Kidney epithelial cell (primary cell): ENCODE measurements at regions not wholly inside any gene's neighbourhood (a gene's known extent, or its start where the extent isn't known, plus 50 kb on each side); places are given as distances from the start of the nearest gene placed in this dataset.

ENCODE experiments used
- DNase-seq: peaks from one replicate; pipeline ENCODE4 v3.0.0-alpha.2; 2010; ENCODE audit warnings: low read depth
- H3K27me3 ChIP-seq: 2 replicates; pipeline ENCODE4 v1.6.0; 2011; ENCODE audit warnings: low read length; ENCODE audit not compliant: control insufficient read depth, insufficient read depth
- H3K36me3 ChIP-seq: 2 replicates; pipeline ENCODE4 v1.5.1; 2011; ENCODE audit warnings: low read length; ENCODE audit not compliant: control insufficient read depth, insufficient read depth
- H3K4me3 ChIP-seq: 2 replicates; pipeline ENCODE4 v1.5.1; 2011; ENCODE audit warnings: low read depth, mild to moderate bottlenecking, control low read depth, low read length
- TF ChIP-seq, protein P1 (sequence below): IDR thresholded peaks from 2 replicates; pipeline ENCODE4 v1.5.1; 2011; ENCODE audit warnings: mild to moderate bottlenecking, moderate library complexity, low read length, control low read depth, inconsistent platforms; ENCODE audit not compliant: insufficient read depth, poor library complexity, severe bottlenecking

GRCh38 chr18:45119876-45120275 is 439.2 kb downstream of the SETBP1 start:
- H3K4me3 ChIP-seq = no peak overlapping the region
- TF ChIP-seq, protein P1, sequence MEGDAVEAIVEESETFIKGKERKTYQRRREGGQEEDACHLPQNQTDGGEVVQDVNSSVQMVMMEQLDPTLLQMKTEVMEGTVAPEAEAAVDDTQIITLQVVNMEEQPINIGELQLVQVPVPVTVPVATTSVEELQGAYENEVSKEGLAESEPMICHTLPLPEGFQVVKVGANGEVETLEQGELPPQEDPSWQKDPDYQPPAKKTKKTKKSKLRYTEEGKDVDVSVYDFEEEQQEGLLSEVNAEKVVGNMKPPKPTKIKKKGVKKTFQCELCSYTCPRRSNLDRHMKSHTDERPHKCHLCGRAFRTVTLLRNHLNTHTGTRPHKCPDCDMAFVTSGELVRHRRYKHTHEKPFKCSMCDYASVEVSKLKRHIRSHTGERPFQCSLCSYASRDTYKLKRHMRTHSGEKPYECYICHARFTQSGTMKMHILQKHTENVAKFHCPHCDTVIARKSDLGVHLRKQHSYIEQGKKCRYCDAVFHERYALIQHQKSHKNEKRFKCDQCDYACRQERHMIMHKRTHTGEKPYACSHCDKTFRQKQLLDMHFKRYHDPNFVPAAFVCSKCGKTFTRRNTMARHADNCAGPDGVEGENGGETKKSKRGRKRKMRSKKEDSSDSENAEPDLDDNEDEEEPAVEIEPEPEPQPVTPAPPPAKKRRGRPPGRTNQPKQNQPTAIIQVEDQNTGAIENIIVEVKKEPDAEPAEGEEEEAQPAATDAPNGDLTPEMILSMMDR = no peak
- DNase-seq = no peak
- H3K36me3 ChIP-seq = no peaks in the 10 kb centered on the region
- no peaks in the 10 kb centered on the region for H3K27me3 ChIP-seq

DNA sequence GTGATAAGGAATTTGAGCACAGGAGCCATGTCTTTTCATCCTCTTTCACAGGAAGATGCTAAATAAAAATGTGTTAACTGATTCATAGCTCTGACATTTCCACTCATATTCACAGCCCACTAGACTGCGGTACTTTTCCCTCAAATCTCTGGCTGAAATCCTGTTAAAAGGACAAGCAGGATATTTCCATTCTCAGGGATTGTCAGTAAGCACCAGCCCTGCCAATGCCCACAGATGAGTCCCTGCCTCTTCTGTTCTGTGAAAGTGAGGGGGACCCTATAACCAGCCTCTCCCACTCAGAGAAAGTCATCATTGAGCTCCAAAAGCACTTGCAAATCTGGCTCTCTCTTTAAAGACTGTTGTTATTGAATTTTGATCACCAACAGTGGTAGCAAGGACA is 440.5 kb downstream of the SETBP1 start:
- TF ChIP-seq, protein P1 = no peak
- Histone ChIP-seq H3K27me3 (no peaks in the 10 kb centered on the region), H3K36me3 (no peaks in the 10 kb centered on the region), H3K4me3 (no peak overlapping the region)
- no peak for DNase-seq

DNA sequence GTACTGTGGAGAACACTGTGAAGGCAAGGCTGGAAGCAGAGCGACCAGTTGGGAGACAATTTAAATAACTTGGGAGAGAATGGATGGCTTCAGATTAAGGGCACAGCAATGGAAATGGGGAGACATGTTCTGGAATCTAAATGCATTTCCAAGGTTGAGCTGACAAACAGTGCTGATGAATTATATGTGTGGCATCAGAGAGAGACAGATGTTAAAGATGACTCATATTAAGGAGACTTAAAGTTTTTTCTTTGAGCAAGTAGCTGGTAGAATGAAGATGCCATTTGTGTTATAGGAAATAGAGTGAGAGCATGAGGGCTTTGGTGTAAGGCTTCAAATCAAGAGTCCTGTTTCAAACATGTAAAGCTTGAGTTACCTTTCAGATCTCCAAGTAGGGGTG is 441.8 kb downstream of the SETBP1 start:
- no peaks in the 10 kb centered on the region for H3K36me3 ChIP-seq
- DNase-seq = no peak
- TF ChIP-seq, protein P1 = no peak

DNA sequence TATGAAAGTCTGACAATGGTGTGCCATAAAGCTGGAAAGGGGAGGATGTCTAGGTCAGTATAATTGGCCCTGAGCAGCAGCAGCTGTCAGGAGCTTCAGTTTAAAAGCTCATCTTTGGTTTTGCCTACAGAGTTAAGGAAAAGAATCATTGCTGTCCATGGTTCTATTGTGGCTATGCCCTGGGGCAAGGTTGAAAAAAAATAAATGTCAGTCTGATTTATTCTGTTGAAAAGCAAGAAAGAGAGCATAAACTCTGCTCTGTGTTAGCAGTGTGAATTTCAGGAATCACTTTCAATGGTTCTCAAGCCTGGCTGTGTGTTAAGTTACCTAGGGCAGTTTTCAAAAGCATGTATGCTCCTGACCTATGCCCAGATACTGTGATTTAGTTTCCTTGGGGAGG is 446.7 kb downstream of the SETBP1 start:
- TF ChIP-seq, protein P1 = no peak

More for the DNA sequence above, 441.8 kb downstream of the SETBP1 start:
- H3K4me3 ChIP-seq = no peak overlapping the region
- H3K27me3 ChIP-seq = no peaks in the 10 kb centered on the region

DNA sequence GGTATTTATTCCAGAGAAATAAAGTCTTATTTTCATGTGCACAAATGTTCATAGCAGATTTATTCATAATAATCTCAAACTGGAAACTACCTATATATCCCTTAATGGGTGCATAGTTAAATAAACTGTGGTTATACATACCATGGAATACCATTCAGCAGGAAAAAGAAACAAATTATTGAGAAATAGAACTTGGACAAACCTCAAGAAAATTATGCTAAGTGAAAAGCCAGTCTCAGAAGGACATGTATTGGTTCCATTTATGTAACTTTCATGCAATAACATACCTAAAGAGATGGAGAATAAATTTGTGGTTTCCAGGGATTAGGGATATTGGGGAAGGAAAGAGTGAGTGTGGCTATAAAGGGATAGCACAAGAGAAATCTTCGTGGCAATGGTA is 452.6 kb downstream of the SETBP1 start:
- DNase-seq = no peak
- no peaks in the 10 kb centered on the region for H3K27me3 ChIP-seq
- TF ChIP-seq, protein P1 = no peak
- no peak overlapping the region for H3K4me3 ChIP-seq
- no peaks in the 10 kb centered on the region for H3K36me3 ChIP-seq

More for the DNA sequence above, 446.7 kb downstream of the SETBP1 start:
- H3K36me3 ChIP-seq = no peaks in the 10 kb centered on the region
- no peaks in the 10 kb centered on the region for H3K27me3 ChIP-seq
- no peak overlapping the region for H3K4me3 ChIP-seq
- no peak for DNase-seq

DNA sequence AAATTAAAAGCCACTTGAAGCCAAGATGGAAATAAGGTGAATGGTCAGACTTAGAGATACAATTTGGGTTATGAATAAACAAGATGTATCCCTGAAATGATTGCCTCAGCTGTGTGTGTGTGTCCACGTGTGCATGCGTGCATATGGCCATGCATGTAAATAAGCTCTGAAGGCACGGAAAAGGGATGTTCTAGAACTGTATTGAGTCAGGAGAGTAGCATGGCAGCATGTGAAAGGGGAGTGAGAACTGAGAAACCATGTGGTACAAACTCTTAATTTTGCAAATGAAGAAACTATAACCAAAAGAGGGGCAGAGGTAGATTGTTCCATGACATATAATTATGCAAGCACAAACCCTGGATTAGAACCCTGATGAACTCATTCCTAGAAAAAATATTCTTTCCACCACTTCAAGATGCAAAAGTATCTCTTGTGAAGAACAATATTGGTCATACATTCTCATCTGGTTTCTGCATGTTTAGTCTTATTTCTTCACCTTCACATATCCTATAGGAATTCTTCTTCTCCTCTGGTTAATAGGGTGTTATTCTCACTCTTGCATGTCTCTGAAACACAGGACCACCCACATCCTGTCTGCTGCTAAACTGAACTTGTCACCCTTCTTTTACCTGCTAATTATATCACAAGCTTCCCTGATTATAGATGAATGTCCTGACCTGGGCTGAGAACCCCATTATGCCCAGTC is 455.8 kb downstream of the SETBP1 start:
- TF ChIP-seq, protein P1 = no peak
- no peaks in the 10 kb centered on the region for H3K27me3 ChIP-seq
- no peak for DNase-seq

More for the DNA sequence above, 455.8 kb downstream of the SETBP1 start:
- Histone ChIP-seq H3K36me3 (no peaks in the 10 kb centered on the region), H3K4me3 (no peak overlapping the region)
